ENCODE measurements at regions not wholly inside any gene's neighbourhood (a gene's known extent, or its start where the extent isn't known, plus 50 kb on each side); places are given as distances from the start of the nearest gene placed in this dataset.

DNA sequence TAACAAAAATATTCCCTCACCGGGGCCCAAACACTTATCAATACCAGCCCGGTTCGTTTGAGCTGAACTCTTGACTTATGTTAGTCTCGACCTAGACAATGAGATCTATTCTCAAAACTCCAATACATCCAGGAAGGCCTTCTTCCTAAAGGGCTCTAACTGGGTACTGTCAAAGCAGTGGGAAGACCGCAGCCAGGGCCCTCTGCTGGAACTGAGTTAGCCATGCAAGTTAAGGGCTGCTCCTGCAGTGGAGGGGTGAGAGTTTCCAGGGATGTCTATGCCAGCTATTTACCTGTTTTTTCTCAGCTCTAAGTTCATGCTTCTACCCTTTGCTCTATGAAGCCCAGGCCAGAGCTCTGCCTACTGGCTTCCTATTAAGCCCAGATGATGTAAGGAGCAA lies 348.8 kb downstream of the GXYLT1 start (continued):
- TF ChIP-seq POLR2AphosphoS2 (IDR thresholded peaks at IDR 0.05; ENCODE audit: low read depth, low read length) (no peak), ZZZ3 (IDR thresholded peaks at IDR 0.05; ENCODE audit: control insufficient read depth, insufficient read length, low read depth) (no peak)

GRCh38 chr12:41795051-41795600 lies 349.5 kb downstream of the GXYLT1 start:
- ChIA-PET RAD21 (ENCODE audit: unreplicated experiment) (no interaction called here), SMC1A (ENCODE audit: uncharacterized antibody, unreplicated experiment) (interaction anchor here (1.0 kb wide), 1 partner anchor 518 kb away, joined by 3 read pairs; no protein-coding TSS in a partner anchor), POLR2A (no interaction called here), CTCF (interaction anchor here (0.7 to 1.5 kb wide), 3 partner anchors 33 to 1652 kb away, joined by 3 to 5 read pairs (median 4); no protein-coding TSS in a partner anchor)
- intact Hi-C loops (cut with micrococcal nuclease; ENCODE audit: unreplicated experiment) (no loop called here), in situ Hi-C loops (cut with MboI) (no loop called here)
- FAIRE-seq (no peak), DNase-seq (ENCODE audit: low read depth, low spot score) (no peak), ATAC-seq (no peak)
- Histone ChIP-seq H3K79me2 (ENCODE audit: control insufficient read depth, insufficient read depth, low read length) (no peaks in the 10 kb centered on the region), H3K4me3 (no peak overlapping the region), H3K9me3 (replicated peaks; ENCODE audit: control insufficient read depth, insufficient read depth, low read length) (no peaks in the 10 kb centered on the region; the same call in 2 of the 3 replicates), H3K4me1 (ENCODE audit: control insufficient read depth, insufficient read depth, low read length) (no peaks in the 10 kb centered on the region), H3K9ac (ENCODE audit: control insufficient read depth, insufficient read depth, low read length) (no peak overlapping the region), H2AFZ (ENCODE audit: control insufficient read depth, low read depth, low read length) (no peak overlapping the region), H3K36me3 (ENCODE audit: control insufficient read depth in 2 of 2, insufficient read depth in 2 of 2, low read length in 1 of 2) (no peaks in the 10 kb centered on the region), H3K4me2 (ENCODE audit: control insufficient read depth, insufficient read depth) (no peak overlapping the region), H3K27me3 (replicated peaks in 1 of 2; ENCODE audit: control insufficient read depth in 2 of 2, insufficient read depth in 2 of 2, low read length in 1 of 2) (no peaks in the 10 kb centered on the region), H3K27ac (ENCODE audit: control insufficient read depth, insufficient read depth) (no peak overlapping the region), H4K20me1 (ENCODE audit: control insufficient read depth, insufficient read depth) (no peaks in the 10 kb centered on the region)
- BruUV-seq (replicated peaks), result no TSS peak
- WGBS (ENCODE audit: insufficient coverage, insufficient replicate concordance, low lambda C conversion rate, missing lambda C conversion rate), result 36% methylated on average over 8 of the region's 8 CpGs
- TF ChIP-seq, protein P1, sequence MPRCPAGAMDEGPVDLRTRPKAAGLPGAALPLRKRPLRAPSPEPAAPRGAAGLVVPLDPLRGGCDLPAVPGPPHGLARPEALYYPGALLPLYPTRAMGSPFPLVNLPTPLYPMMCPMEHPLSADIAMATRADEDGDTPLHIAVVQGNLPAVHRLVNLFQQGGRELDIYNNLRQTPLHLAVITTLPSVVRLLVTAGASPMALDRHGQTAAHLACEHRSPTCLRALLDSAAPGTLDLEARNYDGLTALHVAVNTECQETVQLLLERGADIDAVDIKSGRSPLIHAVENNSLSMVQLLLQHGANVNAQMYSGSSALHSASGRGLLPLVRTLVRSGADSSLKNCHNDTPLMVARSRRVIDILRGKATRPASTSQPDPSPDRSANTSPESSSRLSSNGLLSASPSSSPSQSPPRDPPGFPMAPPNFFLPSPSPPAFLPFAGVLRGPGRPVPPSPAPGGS (IDR thresholded peaks at IDR 0.05; ENCODE audit: borderline replicate concordance, insufficient read depth, low read depth, low read length, poor library complexity, severe bottlenecking), result no peak
- TF ChIP-seq FOS (IDR thresholded peaks at IDR 0.05; ENCODE audit: borderline replicate concordance, extremely low read depth, insufficient read length), result no peak
- TF ChIP-seq SMARCA5 (IDR thresholded peaks at IDR 0.05), result no peak
- no peak for TF ChIP-seq ASH2L (IDR thresholded peaks at IDR 0.05; ENCODE audit: borderline replicate concordance, low read depth)
- no peak for TF ChIP-seq MTA3 (IDR thresholded peaks at IDR 0.05; ENCODE audit: borderline replicate concordance, low read length)
- TF ChIP-seq, protein P2, sequence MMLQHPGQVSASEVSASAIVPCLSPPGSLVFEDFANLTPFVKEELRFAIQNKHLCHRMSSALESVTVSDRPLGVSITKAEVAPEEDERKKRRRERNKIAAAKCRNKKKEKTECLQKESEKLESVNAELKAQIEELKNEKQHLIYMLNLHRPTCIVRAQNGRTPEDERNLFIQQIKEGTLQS (IDR thresholded peaks at IDR 0.05; ENCODE audit: borderline replicate concordance, extremely low read depth, low read depth, low read length), result no peak
- TF ChIP-seq SREBF2 (IDR thresholded peaks at IDR 0.05; ENCODE audit: low read length), result no peak
- no peak for TF ChIP-seq STAT3 (IDR thresholded peaks at IDR 0.05; ENCODE audit: low read depth, low read length)

Measured in GM12878 (cell line).